ENCODE measurements at regions not wholly inside any gene's neighbourhood (a gene's known extent, or its start where the extent isn't known, plus 50 kb on each side); places are given as distances from the start of the nearest gene placed in this dataset.

- TF ChIP-seq CTCF (tag by site-specific recombination; IDR thresholded peaks at IDR 0.05) (no peak), ZNF148 (tag by site-specific recombination; IDR thresholded peaks at IDR 0.05; ENCODE audit: borderline replicate concordance) (no peak), ZNF449 (tag by site-specific recombination; IDR thresholded peaks at IDR 0.05) (no peak), ZBTB26 (tag by site-specific recombination; optimal IDR thresholded peaks at IDR 0.05) (no peak)
Observed at GRCh38 chr10:109237050-109237449, 686.3 kb downstream of the XPNPEP1 start.
